Prostate gland (tissue), 2 donors: ENCODE measurements at regions not wholly inside any gene's neighbourhood (a gene's known extent, or its start where the extent isn't known, plus 50 kb on each side); places are given as distances from the start of the nearest gene placed in this dataset.

Experiments used
- POLR2A ChIP-seq: fragments of 450-650 bp; IDR thresholded peaks from one replicate; pipeline ENCODE4 v1.6.1; 2016; ENCODE audit warnings: antibody characterized with exemption, mild to moderate bottlenecking
- POLR2AphosphoS5 ChIP-seq: sonication (generic); formaldehyde crosslinking; IDR thresholded peaks from one replicate; pipeline ENCODE4 v1.6.1; 2017; ENCODE audit warnings: antibody characterized with exemption
- TF ChIP-seq, protein P1 (sequence below), 4 experiments: fragments of 200-600 bp in 2 of 4; fragments of 450-650 bp in 2 of 4; sonication (generic) in 2 of 4; IDR thresholded peaks; 1 replicate in 3 of 4; 2 replicates in 1 of 4; pipeline ENCODE4 v1.5.1; 2016 to 2019; ENCODE audit warnings: antibody characterized with exemption in 4 of 4, mild to moderate bottlenecking in 2 of 4, moderate library complexity in 2 of 4

DNA sequence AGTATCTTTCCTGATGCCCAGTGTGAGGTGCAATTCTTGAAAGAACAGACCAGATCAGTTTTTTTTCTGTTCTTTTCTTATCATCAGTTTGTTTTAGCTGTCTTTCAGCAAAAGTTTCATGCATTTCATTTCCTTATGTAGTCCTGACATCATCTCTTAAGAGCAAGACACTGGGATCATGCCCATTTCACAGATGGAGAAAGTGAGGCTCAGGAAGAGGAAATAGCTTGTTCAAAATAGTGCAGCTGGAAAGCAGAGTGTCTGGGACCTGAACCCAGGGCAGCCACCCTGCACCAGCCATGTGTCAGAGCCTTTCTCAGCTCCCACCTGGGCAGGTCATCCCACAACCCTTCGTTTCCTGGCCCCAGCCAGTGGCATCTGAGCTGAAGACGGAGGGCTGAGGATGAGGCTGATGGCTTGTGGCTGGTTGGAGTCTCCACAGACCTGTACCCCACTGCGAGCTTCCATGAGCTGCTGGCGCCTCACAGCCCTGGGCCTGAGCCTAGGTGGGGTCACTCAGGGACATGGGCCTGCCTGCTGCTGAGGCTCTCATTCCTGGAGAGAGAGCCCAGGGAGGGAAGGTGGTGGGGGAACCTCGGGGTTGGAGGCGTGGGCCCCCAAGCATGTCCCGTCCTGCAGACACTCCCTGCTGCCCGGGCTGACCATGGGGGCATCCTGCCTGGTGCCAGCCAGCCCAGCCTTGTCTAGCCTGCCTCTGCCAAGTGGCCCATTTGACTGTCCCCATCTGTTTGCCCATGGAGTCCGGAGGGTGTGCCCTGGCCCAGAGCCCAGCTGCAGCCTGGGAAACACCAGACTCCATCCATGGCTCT lies 61.8 kb downstream of the SMIM38 start:
- TF ChIP-seq, protein P1, sequence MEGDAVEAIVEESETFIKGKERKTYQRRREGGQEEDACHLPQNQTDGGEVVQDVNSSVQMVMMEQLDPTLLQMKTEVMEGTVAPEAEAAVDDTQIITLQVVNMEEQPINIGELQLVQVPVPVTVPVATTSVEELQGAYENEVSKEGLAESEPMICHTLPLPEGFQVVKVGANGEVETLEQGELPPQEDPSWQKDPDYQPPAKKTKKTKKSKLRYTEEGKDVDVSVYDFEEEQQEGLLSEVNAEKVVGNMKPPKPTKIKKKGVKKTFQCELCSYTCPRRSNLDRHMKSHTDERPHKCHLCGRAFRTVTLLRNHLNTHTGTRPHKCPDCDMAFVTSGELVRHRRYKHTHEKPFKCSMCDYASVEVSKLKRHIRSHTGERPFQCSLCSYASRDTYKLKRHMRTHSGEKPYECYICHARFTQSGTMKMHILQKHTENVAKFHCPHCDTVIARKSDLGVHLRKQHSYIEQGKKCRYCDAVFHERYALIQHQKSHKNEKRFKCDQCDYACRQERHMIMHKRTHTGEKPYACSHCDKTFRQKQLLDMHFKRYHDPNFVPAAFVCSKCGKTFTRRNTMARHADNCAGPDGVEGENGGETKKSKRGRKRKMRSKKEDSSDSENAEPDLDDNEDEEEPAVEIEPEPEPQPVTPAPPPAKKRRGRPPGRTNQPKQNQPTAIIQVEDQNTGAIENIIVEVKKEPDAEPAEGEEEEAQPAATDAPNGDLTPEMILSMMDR (IDR thresholded peaks at IDR 0.05), result no peak
- TF ChIP-seq POLR2AphosphoS5 (no peak), POLR2A (no peak)
